ENCODE measurements at regions not wholly inside any gene's neighbourhood (a gene's known extent, or its start where the extent isn't known, plus 50 kb on each side); places are given as distances from the start of the nearest gene placed in this dataset.

GRCh38 chr1:217088011-217088410, 364.8 kb upstream of the ESRRG start:
- 75 to 84% (median 80%) methylated on average over 3 of the region's 3 CpGs for WGBS, 4 donors
- H3K9me3 ChIP-seq (replicated peaks in 1 of 3) = no peaks in the 10 kb centered on the region
- TF ChIP-seq POLR2A (IDR thresholded peaks at IDR 0.05) (no peak), CTCF (IDR thresholded peaks at IDR 0.05) (no peak)
- DNase-seq = no peak
- peaks cover 0 to 7% of the 10 kb centered on the region in 2 donors for H3K4me1 ChIP-seq (replicated peaks in 1 of 2)
- H3K27me3 ChIP-seq = no peaks in the 10 kb centered on the region
- no peaks in the 10 kb centered on the region for H3K36me3 ChIP-seq (replicated peaks in 1 of 2)
- no peak overlapping the region for H3K4me3 ChIP-seq
- H3K27ac ChIP-seq = no peak overlapping the region
- intact Hi-C loops (cut with DNase I) = no loop called here

- TF ChIP-seq CTCF (IDR thresholded peaks at IDR 0.05) = no peak
- no peak for TF ChIP-seq POLR2A (IDR thresholded peaks at IDR 0.05)
- 92 to 95% (median 94%) methylated on average over 3 of the region's 3 CpGs for WGBS, 4 donors
- H3K9me3 ChIP-seq (replicated peaks in 1 of 3) = no peaks in the 10 kb centered on the region
- no peak for DNase-seq
- H3K27ac ChIP-seq = no peak overlapping the region
- H3K4me1 ChIP-seq (replicated peaks in 1 of 2) = no peaks in the 10 kb centered on the region
- intact Hi-C loops (cut with DNase I) = no loop called here
- no peak overlapping the region for H3K4me3 ChIP-seq
- H3K27me3 ChIP-seq = no peaks in the 10 kb centered on the region
- H3K36me3 ChIP-seq (replicated peaks in 1 of 2) = no peaks in the 10 kb centered on the region
Observed at GRCh38 chr1:217079584-217079983, 356.4 kb upstream of the ESRRG start.

- no peaks in the 10 kb centered on the region for H3K4me1 ChIP-seq (replicated peaks in 1 of 2)
- H3K9me3 ChIP-seq (replicated peaks in 1 of 3) = no peaks in the 10 kb centered on the region
- 66 to 77% (median 74%) methylated on average over 1 of the region's 1 CpG for WGBS, 4 donors
- no peak for DNase-seq
- no peak for TF ChIP-seq CTCF (IDR thresholded peaks at IDR 0.05)
- TF ChIP-seq POLR2A (IDR thresholded peaks at IDR 0.05) = no peak
- no peak overlapping the region for H3K4me3 ChIP-seq
- H3K27ac ChIP-seq = no peak overlapping the region
- intact Hi-C loops (cut with DNase I) = no loop called here
- no peaks in the 10 kb centered on the region for H3K36me3 ChIP-seq (replicated peaks in 1 of 2)
- H3K27me3 ChIP-seq = no peaks in the 10 kb centered on the region
Observed at GRCh38 chr1:217078959-217079358, 355.7 kb upstream of the ESRRG start.

- TF ChIP-seq CTCF (IDR thresholded peaks at IDR 0.05) = no peak
- TF ChIP-seq POLR2A (IDR thresholded peaks at IDR 0.05) = no peak
- intact Hi-C loops (cut with DNase I) = no loop called here
- Histone ChIP-seq H3K9me3 (replicated peaks in 1 of 3) (no peaks in the 10 kb centered on the region), H3K27ac (no peak overlapping the region), H3K27me3 (no peaks in the 10 kb centered on the region), H3K36me3 (replicated peaks in 1 of 2) (no peaks in the 10 kb centered on the region), H3K4me3 (peak overlapping the region in 1 of 4 donors; percentile 19), H3K4me1 (replicated peaks in 1 of 2) (no peaks in the 10 kb centered on the region)
- DNase-seq = peak in 2 of 7 donors; percentile 8 to 16
- WGBS, 4 donors = 37 to 61% (median 49%) methylated on average over 4 to 5 of the region's 5 CpGs
Observed at GRCh38 chr1:217078078-217078690, 355.0 kb upstream of the ESRRG start.

Measured in adrenal gland (tissue), 9 donors.